Right renal pelvis (tissue), 4 donors: ENCODE measurements at regions not wholly inside any gene's neighbourhood (a gene's known extent, or its start where the extent isn't known, plus 50 kb on each side); places are given as distances from the start of the nearest gene placed in this dataset.

Experiments used
- DNase-seq, 4 donors: peaks; one replicate each; pipeline ENCODE4 v3.0.0-alpha.2; 2013; ENCODE audit warnings: low read depth in 4 of 4, low spot score in 3 of 4, missing footprints in 1 of 4

DNA sequence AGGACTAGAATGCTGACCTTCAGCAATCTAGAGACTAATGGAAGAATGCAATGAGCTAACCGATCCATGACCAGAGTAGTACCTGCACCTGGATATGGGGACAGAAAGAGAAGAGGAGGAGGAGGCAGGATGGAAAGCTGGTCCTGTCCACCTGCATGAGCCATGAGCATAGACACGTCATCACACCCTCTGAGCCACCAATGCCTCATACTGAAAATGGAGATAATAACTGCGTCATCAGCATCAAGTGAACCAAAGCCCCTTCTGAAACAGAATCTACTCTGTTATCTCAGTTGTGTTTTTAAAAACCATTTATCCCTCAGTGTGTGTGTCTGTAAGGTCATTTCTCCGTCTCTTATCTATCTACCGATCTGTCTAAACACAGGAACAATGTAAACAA, 327.0 kb downstream of the BCL11B start:
- no peak for DNase-seq

DNA sequence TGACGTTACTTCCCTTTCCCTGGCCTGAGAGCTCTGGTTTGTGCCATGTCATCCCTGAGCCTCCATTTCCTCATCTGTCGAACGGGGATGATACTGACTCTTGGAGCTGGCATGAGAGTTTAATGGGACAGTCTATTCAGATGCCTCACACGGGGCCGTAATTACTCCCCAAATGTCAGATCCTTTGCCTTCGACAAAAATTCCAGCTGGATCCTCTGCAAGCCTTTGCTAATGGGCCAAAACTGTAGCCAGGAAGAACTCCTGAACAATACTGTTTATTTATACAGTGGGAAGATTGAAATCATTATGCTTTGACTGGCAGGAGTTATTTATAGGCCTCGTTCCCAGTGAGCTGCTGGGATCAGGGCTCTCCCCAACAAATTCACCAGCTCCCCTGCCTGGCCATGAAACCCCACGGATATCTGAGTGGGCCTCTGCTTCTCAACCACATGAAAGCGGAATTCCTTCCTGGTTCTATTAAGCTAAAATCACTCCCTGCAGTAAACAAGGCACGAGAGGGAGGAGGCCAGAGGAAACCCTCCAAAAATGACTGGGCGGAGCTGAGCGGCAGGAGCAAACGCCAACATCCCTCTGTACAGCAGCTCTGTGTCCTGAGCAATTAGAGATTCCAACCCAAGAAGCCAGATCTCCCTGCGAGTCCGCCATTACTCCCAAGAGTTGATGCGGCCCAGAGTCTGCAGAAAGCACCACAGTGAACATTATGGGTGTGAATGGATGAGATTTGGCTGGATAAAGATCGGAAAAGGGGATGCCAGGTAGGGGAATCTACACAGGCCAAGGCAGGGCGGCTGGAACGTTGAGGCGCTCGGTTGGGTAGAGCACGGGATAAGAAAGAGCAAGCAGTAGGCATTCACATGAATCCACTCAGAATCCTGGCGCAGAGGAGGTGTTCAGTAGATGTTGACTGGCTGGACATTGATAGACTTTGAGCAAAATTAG, 326.1 kb downstream of the BCL11B start:
- DNase-seq, result no peak

DNA sequence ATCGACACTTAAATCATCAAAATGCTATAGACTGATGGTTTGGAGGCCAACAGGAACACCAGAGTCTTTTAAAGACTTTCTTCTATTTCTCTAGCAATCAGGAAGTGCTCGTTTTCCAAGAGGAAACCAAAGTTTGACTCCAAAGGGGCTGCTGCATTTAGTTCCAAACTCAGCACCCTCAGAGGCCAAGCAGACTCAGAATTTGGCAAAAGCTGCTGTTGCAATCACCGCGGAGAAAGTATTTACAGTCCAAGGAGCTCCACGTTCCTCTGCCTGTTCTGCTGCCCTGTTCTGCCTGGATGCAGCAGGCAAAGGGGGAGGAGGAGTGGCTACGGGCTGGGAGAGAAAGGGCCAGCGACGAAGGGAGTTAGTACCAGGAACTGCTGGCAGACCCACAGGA, 325.1 kb downstream of the BCL11B start:
- DNase-seq, result peak; percentile 11 to 27 (median 20)

GRCh38 chr14:98947911-98948595, 323.9 kb downstream of the BCL11B start:
- DNase-seq, result no peak

- DNase-seq, result no peak
Observed at GRCh38 chr14:98949051-98949450, 322.9 kb downstream of the BCL11B start.

- no peak for DNase-seq
Observed at GRCh38 chr14:98949481-98950135, 322.4 kb downstream of the BCL11B start.

DNA sequence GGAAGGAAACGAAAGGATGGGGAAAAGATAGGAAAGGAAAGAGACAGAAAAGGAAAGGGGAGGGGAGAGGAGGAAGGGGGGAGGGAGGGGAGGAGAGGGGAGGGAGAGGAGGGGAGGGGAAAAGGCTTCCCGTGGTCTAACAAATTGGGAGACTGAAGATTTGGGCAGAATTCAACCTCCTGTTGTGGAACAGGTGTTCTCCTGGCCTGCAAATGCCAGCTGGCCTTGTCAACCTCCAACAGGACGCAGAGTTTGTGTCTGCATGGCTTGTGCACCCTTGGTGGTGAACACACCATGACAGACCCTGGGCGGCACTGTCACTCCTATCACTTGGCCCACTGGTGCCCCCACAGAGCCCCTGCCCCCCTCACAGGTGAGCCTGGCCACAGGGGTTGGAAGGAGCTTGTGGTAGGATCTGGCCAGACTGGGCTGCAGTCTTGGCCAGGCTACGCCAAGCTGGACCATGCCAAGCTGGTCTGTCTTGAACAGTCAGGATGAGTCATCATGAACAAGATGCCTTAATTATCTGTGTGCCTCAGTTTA, 321.6 kb downstream of the BCL11B start:
- DNase-seq, result no peak

- no peak for DNase-seq
Observed at GRCh38 chr14:98951031-98951430, 321.0 kb downstream of the BCL11B start.

- DNase-seq, result no peak
Observed at GRCh38 chr14:98951521-98952152, 320.4 kb downstream of the BCL11B start.

DNA sequence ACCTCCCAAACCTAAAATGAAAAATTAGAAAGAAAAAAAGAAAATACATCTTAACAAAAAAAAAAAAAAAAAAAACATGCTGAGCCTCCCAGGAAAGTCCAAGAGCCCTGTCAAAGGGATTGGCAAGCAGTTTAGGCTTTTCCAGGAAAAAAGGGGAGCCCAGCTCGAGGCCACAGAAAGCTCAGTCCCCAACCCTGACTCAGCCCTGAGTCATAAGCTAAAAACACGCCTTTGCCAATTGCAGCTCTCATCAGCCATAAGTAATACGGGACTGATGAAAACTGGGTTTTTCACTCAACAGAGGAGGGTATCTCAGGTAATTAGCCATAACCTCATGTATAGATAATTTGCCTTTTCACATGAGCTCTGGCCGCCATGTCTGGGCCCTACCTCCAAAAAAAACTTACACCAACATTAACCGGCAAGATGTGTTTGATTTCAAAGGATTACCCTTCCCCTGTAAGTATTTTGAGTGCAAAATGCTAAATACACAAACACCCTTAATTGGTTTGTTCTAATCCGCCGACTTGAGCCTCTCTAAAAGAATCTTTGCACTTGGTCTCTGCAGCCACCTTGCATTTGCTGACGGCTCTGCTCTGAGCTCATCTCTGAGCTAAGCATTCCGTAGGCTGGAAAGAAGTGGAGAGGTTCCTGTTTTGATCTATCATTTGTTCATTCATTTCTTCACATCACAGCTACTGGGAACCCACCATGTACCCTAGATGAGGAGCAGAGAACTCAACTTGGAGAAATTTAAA, 319.2 kb downstream of the BCL11B start:
- DNase-seq, result no peak

DNA sequence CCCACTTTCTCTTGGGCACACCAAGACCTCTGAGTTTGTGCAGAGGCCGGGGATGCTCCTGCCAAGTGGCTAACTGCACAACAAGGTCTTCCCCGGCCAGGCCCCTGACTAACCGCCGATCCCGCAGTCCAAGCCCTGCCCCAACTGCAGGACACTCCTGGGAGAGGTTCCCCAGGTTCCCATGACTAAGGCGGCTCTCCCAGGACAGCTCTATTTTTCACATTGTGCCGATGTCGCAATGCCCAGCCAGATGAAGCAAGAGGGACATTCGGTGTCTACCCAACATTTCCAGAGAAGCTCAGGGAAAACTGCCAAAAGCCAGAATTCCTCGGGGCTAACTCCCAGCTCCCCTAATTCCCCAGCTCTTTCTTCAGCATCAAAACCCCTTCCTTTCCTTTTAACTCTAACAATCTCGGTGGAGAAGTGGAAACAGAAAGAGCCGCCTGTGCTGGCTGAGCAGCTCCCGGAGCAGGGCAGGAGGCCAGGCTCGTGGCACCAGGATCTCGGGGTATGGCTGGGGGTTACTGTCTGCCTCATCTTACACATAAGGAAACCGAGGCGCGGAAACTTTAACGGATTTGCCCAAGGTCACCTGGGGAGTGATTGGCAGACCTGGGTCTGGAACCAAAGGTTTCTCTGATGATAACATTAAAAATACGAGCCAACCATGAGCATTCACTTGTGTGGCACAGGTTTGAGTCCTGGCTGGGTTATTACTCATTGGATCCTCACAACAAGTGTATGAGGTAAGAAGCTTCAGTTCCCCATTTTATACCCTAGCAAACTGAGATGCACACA, 318.2 kb downstream of the BCL11B start:
- no peak for DNase-seq

GRCh38 chr14:98954349-98955000, 317.5 kb downstream of the BCL11B start:
- DNase-seq, result no peak

GRCh38 chr14:98955036-98955740, 316.8 kb downstream of the BCL11B start:
- no peak for DNase-seq

GRCh38 chr14:98955741-98956070, 316.3 kb downstream of the BCL11B start:
- DNase-seq, result no peak

DNA sequence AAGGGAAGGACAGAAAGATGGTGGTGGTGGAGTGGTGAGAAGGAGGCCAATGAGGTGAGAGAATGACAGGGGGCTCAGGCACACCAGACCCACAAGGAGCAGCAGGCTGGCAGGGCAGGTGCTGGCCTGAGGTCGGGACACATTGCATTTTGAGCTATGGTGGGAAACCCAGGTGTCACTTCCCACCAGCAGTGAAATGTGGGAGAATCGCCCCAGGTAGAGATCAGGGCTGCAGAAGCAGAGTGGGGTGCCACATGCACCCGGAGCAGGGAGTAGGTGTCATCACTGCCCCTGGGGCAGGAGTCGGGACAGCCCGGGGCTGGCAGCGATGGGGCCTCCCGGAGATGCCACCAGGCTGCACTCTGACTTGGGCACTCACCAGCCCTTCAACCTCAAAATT, 315.8 kb downstream of the BCL11B start:
- no peak for DNase-seq

DNA sequence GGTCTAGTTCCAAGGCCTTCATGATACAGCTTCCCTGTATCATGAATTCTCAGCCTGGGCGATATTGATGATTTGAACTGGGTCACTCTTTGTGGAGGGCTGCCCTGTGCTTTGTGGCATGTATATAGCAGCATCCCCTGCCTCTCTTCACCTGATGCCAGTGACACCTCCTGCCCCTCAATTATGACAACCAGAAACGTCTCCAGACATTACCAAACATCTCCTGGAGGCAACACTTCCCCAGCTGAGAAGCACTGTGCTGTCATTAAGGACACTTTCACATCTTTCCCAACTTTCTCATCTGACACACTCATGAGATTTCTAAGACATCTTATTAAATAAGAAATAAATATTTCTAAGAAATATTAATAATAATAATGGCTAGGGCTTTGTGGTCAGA, 315.3 kb downstream of the BCL11B start:
- DNase-seq, result no peak

DNA sequence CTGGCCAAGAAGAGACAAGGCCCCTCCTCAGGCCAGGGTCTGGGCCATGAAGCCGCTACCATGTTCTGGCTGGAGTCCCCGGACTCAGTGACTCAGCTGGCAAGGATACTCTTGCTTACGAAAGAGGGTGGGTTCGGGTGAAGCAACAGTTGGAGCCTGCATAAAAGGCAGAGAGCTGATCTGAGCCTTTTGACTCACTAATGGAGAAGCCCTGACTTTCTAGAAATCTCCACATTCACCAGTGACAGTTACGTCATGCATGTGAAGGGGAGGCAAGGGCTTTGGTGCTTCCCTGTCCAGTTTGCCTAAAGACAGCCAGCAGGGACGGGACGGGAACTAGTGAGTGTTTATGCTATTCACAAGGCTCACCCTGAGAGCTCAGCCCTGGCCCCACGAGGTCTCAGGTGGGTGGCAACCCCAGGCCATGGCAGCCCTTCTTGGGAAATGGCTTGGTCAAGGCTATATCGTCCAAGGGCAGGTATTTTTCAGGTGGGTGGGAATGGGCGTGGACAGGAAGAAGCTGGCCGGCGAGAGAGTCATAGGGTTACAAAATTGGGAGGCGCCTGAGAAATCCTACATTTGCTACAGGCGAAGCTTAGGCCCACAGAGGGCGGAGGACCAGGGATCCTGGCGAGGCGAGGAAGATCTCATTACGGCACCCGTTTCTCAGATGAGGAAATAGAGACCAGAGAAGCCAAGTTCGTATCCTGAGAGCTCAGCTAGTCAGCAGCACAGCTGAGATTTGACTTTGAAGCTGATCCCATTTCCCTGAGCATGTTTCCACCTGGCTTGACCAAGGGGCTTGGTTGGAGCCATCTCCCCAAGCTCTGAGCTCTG, 314.6 kb downstream of the BCL11B start:
- DNase-seq, result no peak
